IMR-90 (cell line): ENCODE measurements at regions not wholly inside any gene's neighbourhood (a gene's known extent, or its start where the extent isn't known, plus 50 kb on each side); places are given as distances from the start of the nearest gene placed in this dataset.

Experiments
- ATAC-seq: fragments of 200-7000 bp; cut with Tn5 transposase; 2 replicates; pipeline ENCODE4 v1.9.1; 2020; ENCODE audit warnings: low read depth, mild to moderate bottlenecking, moderate library complexity
- BruUV-seq: library from RNA; stranded (reverse); fragments of 400-500 nt; replicated peaks from 2 replicates; lab custom pipeline; 2021; lab: Mats Ljungman, UMichigan
- CTCF ChIA-PET: fragments of 300-600 bp; formaldehyde crosslinking; extraction: SDS; loops from one replicate; lab custom pipeline; 2021; ENCODE audit warnings: antibody characterized with exemption; lab: Yijun Ruan, JAX
- POLR2A ChIA-PET: fragments of 300-600 bp; sonication (Branson Sonifier 250); formaldehyde crosslinking; loops from one replicate; lab custom pipeline; 2022; ENCODE audit warnings: antibody characterized with exemption; ENCODE audit not compliant: unreplicated experiment; lab: Charles Lee
- DNase-seq: peaks from one replicate; pipeline ENCODE4 v3.0.0; 2013
- H2AFZ ChIP-seq: replicated peaks from 2 replicates; pipeline ENCODE3; 2013; ENCODE audit warnings: low read length, mild to moderate bottlenecking; ENCODE audit not compliant: poor library complexity
- H2AK5ac ChIP-seq: 2 replicates; pipeline ENCODE4 v1.6.1; 2013; ENCODE audit warnings: low read depth, low read length, inconsistent platforms
- H2AK9ac ChIP-seq: replicated peaks from 2 replicates; pipeline ENCODE3; 2013; ENCODE audit warnings: mild to moderate bottlenecking, low read depth, low read length, moderate library complexity; ENCODE audit not compliant: poor library complexity
- H2BK120ac ChIP-seq: 2 replicates; pipeline ENCODE4 v1.6.1; 2013; ENCODE audit warnings: low read depth, low read length, inconsistent platforms
- H2BK15ac ChIP-seq: 3 replicates; pipeline ENCODE4 v1.6.1; 2013; ENCODE audit warnings: low read depth, low read length, inconsistent platforms
- H2BK20ac ChIP-seq: 2 replicates; pipeline ENCODE4 v1.6.1; 2013; ENCODE audit warnings: low read depth, mild to moderate bottlenecking, inconsistent platforms, low read length, moderate library complexity
- H2BK5ac ChIP-seq: 2 replicates; pipeline ENCODE4 v1.6.1; 2013; ENCODE audit warnings: mild to moderate bottlenecking, low read depth, low read length, inconsistent platforms; ENCODE audit not compliant: poor library complexity, severe bottlenecking
- H3K14ac ChIP-seq: replicated peaks from 2 replicates; pipeline ENCODE4 v1.6.1; 2013; ENCODE audit warnings: low read depth, low read length, inconsistent platforms
- H3K18ac ChIP-seq: 2 replicates; pipeline ENCODE4 v1.6.1; 2013; ENCODE audit warnings: low read depth, low read length, control low read depth
- H3K23ac ChIP-seq: 2 replicates; pipeline ENCODE4 v1.6.1; 2013; ENCODE audit warnings: low read depth, low read length, inconsistent platforms
- H3K27ac ChIP-seq: 2 replicates; pipeline ENCODE4 v1.5.1; 2013; ENCODE audit warnings: mild to moderate bottlenecking, control low read depth, low read length; ENCODE audit not compliant: insufficient read depth
- H3K27me3 ChIP-seq: 2 replicates; pipeline ENCODE4 v1.6.1; 2013; ENCODE audit warnings: low read length; ENCODE audit not compliant: control insufficient read depth, insufficient read depth
- H3K36me3 ChIP-seq: 2 replicates; pipeline ENCODE4 v1.6.1; 2013; ENCODE audit warnings: low read length, mixed read lengths; ENCODE audit not compliant: control insufficient read depth, insufficient read depth
- H3K4ac ChIP-seq: 2 replicates; pipeline ENCODE4 v1.6.1; 2013; ENCODE audit warnings: low read depth, low read length, inconsistent platforms
- H3K4me1 ChIP-seq: 2 replicates; pipeline ENCODE4 v1.6.1; 2013; ENCODE audit warnings: low read length, mixed read lengths; ENCODE audit not compliant: control insufficient read depth, insufficient read depth
- H3K4me2 ChIP-seq: 2 replicates; pipeline ENCODE4 v1.6.1; 2013; ENCODE audit warnings: low read depth, mild to moderate bottlenecking, control low read depth, low read length, moderate library complexity
- H3K4me3 ChIP-seq: 2 replicates; pipeline ENCODE4 v1.5.1; 2013; ENCODE audit warnings: low read depth, mild to moderate bottlenecking, control low read depth, low read length, moderate library complexity; ENCODE audit not compliant: insufficient read depth
- H3K56ac ChIP-seq: 2 replicates; pipeline ENCODE4 v1.6.1; 2013; ENCODE audit warnings: low read length, inconsistent platforms; ENCODE audit not compliant: insufficient read depth; ENCODE audit errors: extremely low read depth
- H3K79me1 ChIP-seq, 2 experiments: 2 replicates each; pipeline ENCODE4 v1.6.1; 2013; ENCODE audit warnings: low read length in 2 of 2, inconsistent platforms in 1 of 2, low read depth in 1 of 2
- H3K9ac ChIP-seq: 2 replicates; pipeline ENCODE4 v1.6.1; 2013; ENCODE audit warnings: low read depth, low read length, control low read depth
- H3K9me1 ChIP-seq: 2 replicates; pipeline ENCODE4 v1.6.1; 2013; ENCODE audit warnings: low read length, inconsistent platforms; ENCODE audit not compliant: insufficient read depth
- H3K9me3 ChIP-seq: 2 replicates; pipeline ENCODE4 v1.6.1; 2013; ENCODE audit warnings: low read length; ENCODE audit not compliant: control insufficient read depth, insufficient read depth
- H4K20me1 ChIP-seq: 2 replicates; pipeline ENCODE4 v1.6.1; 2013; ENCODE audit warnings: low read length, inconsistent platforms; ENCODE audit not compliant: insufficient read depth
- H4K5ac ChIP-seq: 2 replicates; pipeline ENCODE4 v1.6.1; 2013; ENCODE audit warnings: mild to moderate bottlenecking, low read depth, low read length, control low read depth
- H4K8ac ChIP-seq, 2 experiments: 2 replicates each; pipeline ENCODE4 v1.6.1; 2013; ENCODE audit warnings: low read depth in 2 of 2, low read length in 2 of 2, control low read depth in 1 of 2, inconsistent platforms in 1 of 2
- H4K91ac ChIP-seq: 2 replicates; pipeline ENCODE4 v1.6.1; 2013; ENCODE audit warnings: low read depth, low read length, inconsistent platforms; ENCODE audit not compliant: insufficient read depth
- CHD1 ChIP-seq: IDR thresholded peaks from 2 replicates; pipeline ENCODE4 v1.6.1; 2012; ENCODE audit warnings: low read depth, low read length, improper control_type of control experiment
- MAFK ChIP-seq: IDR thresholded peaks from 2 replicates; pipeline ENCODE4 v1.6.1; 2012; ENCODE audit warnings: low read depth, low read length, improper control_type of control experiment
- POLR2A ChIP-seq: IDR thresholded peaks from 2 replicates; pipeline ENCODE4 v1.6.1; 2012; ENCODE audit warnings: mild to moderate bottlenecking, low read depth, low read length
- RFX5 ChIP-seq: IDR thresholded peaks from 2 replicates; pipeline ENCODE4 v1.8.0; 2012; ENCODE audit warnings: low read depth, mild to moderate bottlenecking, low read length, moderate library complexity
- dilution Hi-C: fragments of 300-500 bp; cut with HindIII; formaldehyde crosslinking; loops from one replicate; pipeline ENCODE4 v1.14.3; 2018; ENCODE audit warnings: low sequenced_read_pairs; ENCODE audit not compliant: unreplicated experiment
- in situ Hi-C: fragments of 300-500 bp; cut with MboI; formaldehyde crosslinking; loops from 3 replicates; pipeline ENCODE4 v1.14.3; 2019; ENCODE audit warnings: low sequenced_read_pairs, inconsistent platforms, mixed read lengths
- intact Hi-C: fragments of 100-400 bp; cut with micrococcal nuclease; formaldehyde crosslinking; loops from 2 replicates; pipeline ENCODE4 v1.10.0; 2022

DNA sequence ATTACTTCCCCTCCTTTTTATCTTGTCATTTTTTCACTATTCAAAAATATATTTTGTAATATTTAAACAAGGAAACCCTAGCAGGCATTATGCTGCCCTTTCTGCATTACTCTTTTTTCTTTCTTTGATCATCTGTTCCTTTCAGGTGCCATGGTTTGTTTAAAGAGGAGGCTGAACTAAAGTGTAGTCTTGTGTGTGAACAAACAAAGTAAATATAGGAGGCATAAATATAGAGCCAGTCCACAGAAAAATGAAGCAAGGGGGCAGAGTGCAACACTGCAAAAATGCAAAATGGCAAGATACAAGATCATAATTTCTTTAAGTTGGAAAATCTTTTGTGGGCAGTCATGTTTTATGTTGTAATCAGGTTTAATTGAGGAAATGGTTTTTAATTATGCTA, 947.3 kb upstream of the COX7C start:
- Histone ChIP-seq H2AFZ (no peak overlapping the region), H4K91ac (no peak overlapping the region), H3K9me1 (no peaks in the 10 kb centered on the region), H2AK9ac (no peak overlapping the region), H3K56ac (no peak overlapping the region), H2BK15ac (no peak overlapping the region), H2BK20ac (no peak overlapping the region), H4K5ac (no peak overlapping the region), H3K18ac (no peak overlapping the region), H2BK120ac (no peak overlapping the region), H2AK5ac (no peak overlapping the region), H3K27me3 (no peaks in the 10 kb centered on the region), H3K79me1 (no peaks in the 10 kb centered on the region), H3K14ac (no peak overlapping the region), H3K9me3 (peaks cover 3% of the 10 kb centered on the region; the same call in 1 of the 2 replicates), H3K36me3 (no peaks in the 10 kb centered on the region), H3K4me3 (no peak overlapping the region), H3K4me2 (no peak overlapping the region), H3K27ac (no peak overlapping the region), H4K8ac (no peak overlapping the region), H3K4me1 (no peaks in the 10 kb centered on the region), H3K9ac (no peak overlapping the region), H3K4ac (no peak overlapping the region), H2BK5ac (no peak overlapping the region), H3K23ac (no peak overlapping the region), H4K20me1 (no peaks in the 10 kb centered on the region)
- in situ Hi-C loops = no loop called here
- dilution Hi-C loops = no loop called here
- intact Hi-C loops = no loop called here
- BruUV-seq = no TSS peak
- no peak for DNase-seq
- ATAC-seq = no peak
- TF ChIP-seq MAFK = no peak
- no peak for TF ChIP-seq CHD1
- no peak for TF ChIP-seq POLR2A
- no peak for TF ChIP-seq RFX5
- POLR2A ChIA-PET = no interaction called here
- CTCF ChIA-PET = no interaction called here
